HG02678 (cell line): ENCODE measurements at regions not wholly inside any gene's neighbourhood (a gene's known extent, or its start where the extent isn't known, plus 50 kb on each side); places are given as distances from the start of the nearest gene placed in this dataset.

ENCODE experiments used
- ATAC-seq: cut with Tn5 transposase; IDR thresholded peaks from one replicate; pipeline ENCODE4 v1.9.1; 2021; ENCODE audit warnings: mild to moderate bottlenecking, moderate library complexity; ENCODE audit not compliant: unreplicated experiment

GRCh38 chr10:25661632-25662031 lies 272.4 kb upstream of the MYO3A start:
- ATAC-seq = no peak

- ATAC-seq = no peak
Measured at GRCh38 chr10:25666276-25666675, 267.8 kb upstream of the MYO3A start.

GRCh38 chr10:25675204-25675603 lies 258.8 kb upstream of the MYO3A start:
- no peak for ATAC-seq

GRCh38 chr10:25675615-25676014 lies 258.4 kb upstream of the MYO3A start:
- no peak for ATAC-seq

- no peak for ATAC-seq
Measured at GRCh38 chr10:25678220-25678619, 255.8 kb upstream of the MYO3A start.

GRCh38 chr10:25678666-25679065 lies 255.4 kb upstream of the MYO3A start:
- no peak for ATAC-seq

- no peak for ATAC-seq
Measured at GRCh38 chr10:25682203-25682851, 251.7 kb upstream of the MYO3A start.

- no peak for ATAC-seq
Measured at GRCh38 chr10:25683344-25683743, 250.7 kb upstream of the MYO3A start.

- ATAC-seq = no peak
Measured at GRCh38 chr10:25687521-25687920, 246.5 kb upstream of the MYO3A start.

- ATAC-seq = no peak
Measured at GRCh38 chr10:25689346-25690100, 244.5 kb upstream of the MYO3A start.

- ATAC-seq = no peak
Measured at GRCh38 chr10:25692761-25693160, 241.3 kb upstream of the MYO3A start.

- no peak for ATAC-seq
Measured at GRCh38 chr10:25694206-25694933, 239.7 kb upstream of the MYO3A start.

GRCh38 chr10:25694971-25695370 lies 239.1 kb upstream of the MYO3A start:
- ATAC-seq = no peak

GRCh38 chr10:25695586-25695985 lies 238.4 kb upstream of the MYO3A start:
- ATAC-seq = no peak

- no peak for ATAC-seq
Measured at GRCh38 chr10:25696013-25696708, 237.9 kb upstream of the MYO3A start.

GRCh38 chr10:25697412-25697811 lies 236.6 kb upstream of the MYO3A start:
- no peak for ATAC-seq

GRCh38 chr10:25698638-25699037 lies 235.4 kb upstream of the MYO3A start:
- ATAC-seq = no peak

GRCh38 chr10:25699631-25700030 lies 234.4 kb upstream of the MYO3A start:
- no peak for ATAC-seq

GRCh38 chr10:25701652-25702051 lies 232.4 kb upstream of the MYO3A start:
- no peak for ATAC-seq

- ATAC-seq = no peak
Measured at GRCh38 chr10:25704622-25705021, 229.4 kb upstream of the MYO3A start.

GRCh38 chr10:25707572-25707971 lies 226.5 kb upstream of the MYO3A start:
- ATAC-seq = no peak
